ENCODE measurements at regions not wholly inside any gene's neighbourhood (a gene's known extent, or its start where the extent isn't known, plus 50 kb on each side); places are given as distances from the start of the nearest gene placed in this dataset.

- TF ChIP-seq CTCF (conservative IDR thresholded peaks at IDR 0.05) (no peak), ZFX (IDR thresholded peaks at IDR 0.05) (no peak)
Observed at GRCh38 chr20:54928564-54928963, 453.2 kb downstream of the DOK5 start.
